GM12892 (cell line): ENCODE measurements at regions not wholly inside any gene's neighbourhood (a gene's known extent, or its start where the extent isn't known, plus 50 kb on each side); places are given as distances from the start of the nearest gene placed in this dataset.

Source experiments
- POLR2A ChIP-seq: IDR thresholded peaks from 2 replicates; pipeline ENCODE4 v1.6.1; 2011; ENCODE audit warnings: low read depth, low read length, control low read depth
- POLR2AphosphoS5 ChIP-seq: IDR thresholded peaks from 2 replicates; pipeline ENCODE4 v1.6.1; 2011; ENCODE audit warnings: low read depth, low read length, control low read depth
- TAF1 ChIP-seq: IDR thresholded peaks from 2 replicates; pipeline ENCODE4 v1.6.1; 2011; ENCODE audit warnings: low read depth, mild to moderate bottlenecking, control low read depth, low read length, borderline replicate concordance

GRCh38 chr1:94351481-94351880, 66.7 kb upstream of the ABCD3 start:
- no peak for TF ChIP-seq POLR2AphosphoS5
- TF ChIP-seq POLR2A: no peak
- TF ChIP-seq TAF1: no peak
